DMS 273 treated with DMSO at 0.1 percent for 48 hours (cell line): ENCODE measurements at regions not wholly inside any gene's neighbourhood (a gene's known extent, or its start where the extent isn't known, plus 50 kb on each side); places are given as distances from the start of the nearest gene placed in this dataset.

Source experiments
- DNase-seq: peaks from one replicate; lab custom pipeline; 2025; lab: John Stamatoyannopoulos, UW

DNA sequence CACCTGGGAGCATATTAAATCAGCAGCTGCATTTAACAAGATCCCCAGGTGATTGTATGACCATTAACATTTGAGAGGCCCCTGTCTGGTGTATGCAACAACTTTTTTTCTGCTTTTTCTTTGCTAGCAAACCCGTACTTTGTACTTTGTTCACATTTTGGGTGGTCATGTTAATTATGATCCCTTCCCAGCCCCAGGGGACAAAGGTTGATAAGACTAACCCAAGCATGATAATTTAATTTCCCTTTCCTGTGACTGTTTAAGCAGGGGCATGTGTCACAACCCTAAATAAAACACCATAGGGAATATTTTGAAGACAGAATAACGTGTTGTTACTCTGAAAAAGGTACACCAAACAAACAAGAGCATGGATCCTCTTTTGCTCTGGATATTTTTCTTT is 332.0 kb downstream of the PCDH18 start:
- DNase-seq: no peak

DNA sequence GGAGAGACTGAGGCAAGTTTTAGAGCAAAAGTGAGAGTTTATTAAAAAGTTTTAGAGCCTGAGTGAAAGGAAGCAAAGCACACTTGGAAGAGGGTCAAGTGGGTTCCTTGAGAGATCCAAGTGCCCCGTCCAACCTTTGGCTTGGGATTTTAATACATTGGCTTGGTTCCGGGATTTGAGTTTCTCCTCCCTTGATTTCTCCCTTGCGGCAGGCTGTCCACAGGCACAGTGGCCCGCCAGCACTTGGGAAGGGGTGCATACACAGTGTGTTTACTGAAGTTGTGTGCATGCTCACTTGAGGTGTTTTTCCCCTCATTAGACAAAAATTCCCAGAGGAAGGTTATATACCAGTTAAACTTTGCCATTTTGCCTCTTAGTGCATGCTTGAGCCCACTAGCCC is 333.5 kb downstream of the PCDH18 start:
- no peak for DNase-seq

GRCh38 chr4:137194670-137195069 is 337.6 kb downstream of the PCDH18 start:
- no peak for DNase-seq

DNA sequence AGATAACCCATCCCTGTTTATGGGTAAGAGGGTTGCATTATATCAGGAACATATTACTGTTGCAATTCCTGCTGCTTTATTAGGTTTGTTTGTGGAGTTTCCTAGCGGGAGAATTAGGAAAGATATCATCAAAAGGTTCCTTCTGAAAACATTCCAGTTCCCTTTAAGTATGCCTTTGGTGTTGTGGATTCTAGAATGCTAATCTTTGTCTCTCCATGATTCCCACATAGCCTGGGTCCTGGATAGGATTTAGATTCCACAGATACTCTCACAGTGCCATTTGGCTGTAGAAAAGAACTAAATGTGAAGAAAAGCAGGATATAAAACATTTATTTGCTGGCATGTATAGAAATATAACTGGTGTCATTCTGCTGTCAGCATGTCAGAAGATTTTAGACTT is 338.7 kb downstream of the PCDH18 start:
- DNase-seq: no peak

DNA sequence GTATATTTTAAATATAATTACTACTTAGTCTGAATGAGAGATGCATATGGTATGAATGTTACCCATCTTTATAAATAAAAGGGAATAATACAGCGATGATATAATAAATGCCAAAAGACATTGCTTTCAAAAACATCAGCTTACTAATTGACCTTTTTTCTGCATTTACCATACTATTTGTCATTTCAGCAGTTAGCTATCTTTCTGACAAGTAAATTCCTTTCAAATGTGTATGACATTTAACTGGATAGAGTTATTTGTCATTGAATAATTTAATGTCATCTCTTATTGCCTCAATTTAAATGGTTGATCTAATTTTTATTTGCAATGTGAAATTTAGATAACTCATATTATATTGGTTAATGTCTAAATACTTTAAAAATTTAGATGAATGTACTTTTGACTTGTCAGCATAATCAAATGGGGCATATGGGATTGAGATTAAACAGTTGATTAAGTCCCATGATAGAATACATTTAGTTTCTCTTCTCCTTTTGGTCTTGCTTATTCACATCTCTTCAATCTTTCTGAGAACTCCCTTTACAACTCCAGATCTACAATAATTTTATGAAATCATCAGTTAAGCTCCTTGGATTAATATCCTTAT is 350.9 kb downstream of the PCDH18 start:
- DNase-seq: no peak

DNA sequence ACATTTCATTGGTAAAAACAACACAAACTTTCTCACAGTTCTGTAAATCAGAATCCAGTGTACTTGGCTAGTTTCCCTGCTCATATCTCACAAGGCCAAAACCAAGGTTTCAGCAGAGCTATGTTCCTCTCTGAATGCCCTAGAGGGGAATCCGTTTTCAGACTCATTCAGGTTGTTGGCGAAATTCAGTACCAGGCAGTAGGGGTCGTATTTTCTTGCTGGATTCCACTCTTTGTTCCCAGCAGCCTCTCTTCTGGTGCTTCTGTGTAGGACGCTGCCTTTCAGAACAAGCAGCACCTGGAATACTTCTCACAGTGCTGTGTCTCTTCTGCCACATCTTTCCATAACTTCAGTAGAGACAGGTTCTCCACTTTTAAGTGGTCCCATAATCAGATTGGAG is 351.9 kb downstream of the PCDH18 start:
- no peak for DNase-seq

GRCh38 chr4:137156807-137157206 is 375.5 kb downstream of the PCDH18 start:
- DNase-seq: no peak

- no peak for DNase-seq
Measured at GRCh38 chr4:137156054-137156453, 376.2 kb downstream of the PCDH18 start.

- no peak for DNase-seq
Measured at GRCh38 chr4:137131201-137131600, 401.1 kb downstream of the PCDH18 start.

DNA sequence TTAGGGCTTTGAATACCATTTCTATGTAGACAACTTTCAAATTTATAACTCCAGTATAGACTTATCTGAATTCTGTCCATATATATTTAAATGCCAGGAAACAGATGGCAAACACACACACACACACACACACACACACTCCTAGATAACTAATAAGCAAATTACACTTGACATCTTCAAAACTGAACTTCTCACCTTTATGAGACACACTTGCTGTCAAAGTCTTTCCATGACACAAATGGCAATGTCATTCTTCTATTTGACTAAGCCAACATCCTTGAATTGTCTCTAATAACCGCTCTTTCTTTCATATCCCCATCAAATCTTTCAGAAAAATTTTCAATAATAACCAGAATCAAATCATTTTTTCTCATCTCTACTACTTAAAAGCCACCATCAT is 402.4 kb downstream of the PCDH18 start:
- no peak for DNase-seq

GRCh38 chr4:137129441-137129840 is 402.9 kb downstream of the PCDH18 start:
- DNase-seq: no peak

DNA sequence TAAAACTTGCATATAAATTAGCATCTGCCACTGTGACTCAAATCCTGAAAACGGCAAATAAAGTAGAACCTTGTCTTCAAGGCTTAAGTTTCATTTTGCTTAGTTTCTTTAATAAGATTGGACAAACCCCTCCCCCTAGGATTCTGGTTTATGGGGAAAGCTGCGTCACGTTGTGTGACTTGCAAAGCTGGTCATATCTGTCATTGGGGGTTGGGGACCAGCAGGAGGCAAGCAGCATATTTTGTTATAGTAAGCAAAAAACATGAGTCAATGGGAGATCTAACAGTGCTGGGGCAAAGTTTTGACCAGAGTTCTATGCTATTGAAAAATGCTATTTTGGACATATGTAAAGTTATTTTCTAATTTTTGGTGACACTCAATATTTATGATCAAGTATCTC is 407.3 kb downstream of the PCDH18 start:
- no peak for DNase-seq

DNA sequence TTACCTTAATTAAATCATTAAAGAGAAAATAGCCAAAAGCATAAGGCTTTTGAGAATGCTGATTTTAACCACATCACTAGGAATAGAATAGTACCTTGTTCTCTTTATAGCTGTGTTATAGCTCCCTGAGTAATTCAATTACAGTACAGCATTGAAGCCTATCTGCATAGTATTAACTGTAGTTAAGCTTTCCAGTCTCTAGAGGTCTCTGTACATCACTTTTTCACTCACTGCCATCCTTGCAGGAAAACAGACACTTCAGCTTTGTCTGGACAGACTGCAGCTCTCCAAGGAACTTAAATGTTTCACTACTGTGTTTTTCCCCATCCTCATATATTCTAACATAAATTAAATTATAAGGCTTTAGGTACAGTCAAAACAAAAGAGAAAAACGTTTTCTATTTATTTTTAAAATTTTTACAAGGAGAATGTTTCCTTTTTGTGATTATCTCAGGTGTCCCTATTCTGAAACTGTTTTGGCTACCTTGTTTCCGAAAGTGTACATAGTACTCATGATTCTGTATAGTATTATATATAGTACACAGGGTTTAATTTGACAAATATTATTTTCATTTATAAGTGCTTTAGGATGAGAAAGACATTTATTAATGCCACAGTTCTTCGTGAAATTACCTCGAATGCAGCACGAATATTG is 407.9 kb downstream of the PCDH18 start:
- peak; percentile 44 for DNase-seq

DNA sequence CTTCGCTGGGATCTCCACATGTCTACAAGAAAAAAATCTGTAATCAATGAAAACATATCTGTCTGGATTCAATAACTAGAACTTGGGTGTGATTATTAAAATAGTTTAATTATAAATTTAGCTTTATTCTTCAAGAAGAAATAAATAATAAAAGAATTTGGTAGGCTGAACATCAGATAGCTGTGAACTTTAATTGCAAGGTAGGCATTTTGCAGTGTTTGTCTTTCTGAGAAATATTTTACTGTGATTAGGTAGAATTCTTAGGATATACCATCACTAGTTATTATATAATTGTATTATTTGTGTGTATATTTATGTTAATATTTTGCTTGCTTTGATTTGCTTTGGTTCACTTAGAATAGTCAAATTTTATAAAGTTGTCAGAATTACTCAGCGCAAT is 409.4 kb downstream of the PCDH18 start:
- no peak for DNase-seq

DNA sequence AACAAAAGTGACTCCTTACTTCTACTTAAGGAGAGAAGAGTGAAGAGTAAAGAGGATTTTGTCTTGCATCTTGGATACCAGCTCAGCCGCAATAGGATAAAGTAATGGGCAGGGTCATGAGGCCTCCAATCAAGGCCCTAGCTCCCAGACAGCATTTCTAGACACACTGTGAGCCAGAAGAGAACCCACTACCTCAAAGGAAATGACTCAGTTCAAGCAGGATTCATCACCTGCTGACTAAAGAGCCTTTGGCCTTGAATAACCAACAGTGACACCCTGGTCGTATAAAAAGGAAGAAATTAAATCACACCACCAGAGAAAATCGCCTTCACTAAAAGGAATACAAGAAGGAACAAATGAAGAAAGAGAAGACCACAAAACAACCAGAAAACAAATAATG is 416.1 kb downstream of the PCDH18 start:
- DNase-seq: no peak

GRCh38 chr4:137106733-137107132 is 425.6 kb downstream of the PCDH18 start:
- no peak for DNase-seq

DNA sequence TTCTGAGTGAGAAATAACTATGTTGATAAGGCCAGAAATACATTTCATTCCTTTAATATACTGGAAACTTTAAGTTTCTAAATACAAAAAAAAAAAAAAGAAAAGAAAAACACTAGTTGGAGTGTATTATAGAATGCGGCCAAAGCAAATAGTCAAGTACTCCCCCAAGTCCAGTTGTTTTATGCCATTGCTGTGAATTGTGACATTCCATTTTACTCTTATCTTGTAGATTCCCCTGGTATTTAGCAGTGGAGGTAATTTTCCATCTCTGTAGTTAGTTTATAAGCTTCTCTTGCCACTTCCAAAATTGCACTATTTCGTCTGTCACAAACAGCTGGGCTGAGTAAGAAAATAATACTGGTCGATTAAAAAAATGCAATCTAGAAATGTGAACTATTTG is 426.0 kb downstream of the PCDH18 start:
- DNase-seq: no peak

DNA sequence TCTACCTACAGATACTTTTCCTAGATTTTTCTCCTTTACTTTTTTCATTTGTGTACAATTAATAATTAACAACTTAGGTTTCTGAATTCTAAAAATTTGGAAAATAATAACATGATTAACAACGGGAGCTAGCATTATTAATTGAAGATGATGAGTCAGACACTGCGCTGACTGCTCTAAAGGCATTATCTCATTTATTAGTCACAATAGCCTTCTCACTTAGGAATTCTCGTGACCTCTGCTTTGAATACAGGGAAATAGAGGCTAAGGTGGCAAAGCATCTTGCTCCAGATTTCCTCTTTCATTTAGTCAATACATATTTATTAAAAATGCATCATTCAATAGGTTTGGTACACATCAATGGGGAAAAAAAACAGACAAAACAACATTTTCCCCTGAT is 441.3 kb downstream of the PCDH18 start:
- no peak for DNase-seq

DNA sequence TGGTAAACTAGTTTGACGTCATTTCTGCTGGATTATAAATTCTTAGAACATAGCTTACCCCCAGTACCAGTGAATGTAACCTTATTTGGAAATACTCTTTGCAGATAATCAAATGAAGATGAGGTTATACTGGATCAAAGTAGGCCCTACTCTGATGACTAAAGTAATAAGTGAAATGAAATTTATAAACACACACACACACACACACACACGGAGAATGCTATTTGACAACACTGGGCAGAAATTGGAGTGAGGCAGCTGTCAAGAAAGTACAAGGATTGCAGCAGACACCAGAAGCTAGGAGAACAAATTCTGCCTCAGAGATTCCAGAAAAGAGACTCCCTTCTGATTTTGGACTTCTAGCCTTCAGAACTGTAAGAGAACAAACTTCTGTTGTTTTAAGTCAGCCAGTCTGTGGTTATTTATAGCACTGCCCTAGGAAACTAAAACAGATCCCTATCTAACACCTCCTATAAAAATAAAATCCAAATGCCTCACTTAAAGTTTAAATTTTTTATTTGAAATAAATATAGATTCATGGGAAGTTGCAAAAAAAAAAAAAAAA is 448.6 kb downstream of the PCDH18 start:
- DNase-seq: no peak

- no peak for DNase-seq
Measured at GRCh38 chr4:137082061-137082460, 450.2 kb downstream of the PCDH18 start.

GRCh38 chr4:137076908-137077307 is 455.4 kb downstream of the PCDH18 start:
- no peak for DNase-seq

GRCh38 chr4:137075586-137075985 is 456.7 kb downstream of the PCDH18 start:
- DNase-seq: no peak

- DNase-seq: no peak
Measured at GRCh38 chr4:137070614-137071013, 461.7 kb downstream of the PCDH18 start.

DNA sequence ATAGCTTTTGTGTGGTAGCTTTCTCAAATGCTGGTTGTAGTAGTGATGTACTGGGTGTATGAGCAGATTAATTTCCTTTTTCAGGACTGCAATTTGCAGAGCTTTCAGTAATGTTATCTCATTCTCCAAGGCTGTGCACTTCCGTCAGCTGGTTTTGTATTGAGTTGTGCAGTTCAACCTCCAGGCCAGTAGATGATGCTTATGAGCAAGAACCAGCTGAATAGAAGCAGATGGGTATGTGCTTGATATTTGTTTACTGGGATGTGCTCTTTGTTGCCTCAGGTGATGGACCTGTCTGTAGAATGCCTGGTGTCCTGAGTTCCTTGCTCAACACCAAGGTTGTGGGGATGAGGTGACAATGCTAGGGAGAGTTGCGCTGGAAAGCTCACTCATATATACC is 462.8 kb downstream of the PCDH18 start:
- no peak for DNase-seq
